GM12874 (cell line): ENCODE measurements at regions not wholly inside any gene's neighbourhood (a gene's known extent, or its start where the extent isn't known, plus 50 kb on each side); places are given as distances from the start of the nearest gene placed in this dataset.

ENCODE experiments used
- TF ChIP-seq, protein P1 (sequence below): IDR thresholded peaks from 2 replicates; pipeline ENCODE4 v1.5.1; 2011; ENCODE audit warnings: low read depth, mild to moderate bottlenecking, control low read depth, low read length, moderate library complexity; ENCODE audit not compliant: insufficient read depth

DNA sequence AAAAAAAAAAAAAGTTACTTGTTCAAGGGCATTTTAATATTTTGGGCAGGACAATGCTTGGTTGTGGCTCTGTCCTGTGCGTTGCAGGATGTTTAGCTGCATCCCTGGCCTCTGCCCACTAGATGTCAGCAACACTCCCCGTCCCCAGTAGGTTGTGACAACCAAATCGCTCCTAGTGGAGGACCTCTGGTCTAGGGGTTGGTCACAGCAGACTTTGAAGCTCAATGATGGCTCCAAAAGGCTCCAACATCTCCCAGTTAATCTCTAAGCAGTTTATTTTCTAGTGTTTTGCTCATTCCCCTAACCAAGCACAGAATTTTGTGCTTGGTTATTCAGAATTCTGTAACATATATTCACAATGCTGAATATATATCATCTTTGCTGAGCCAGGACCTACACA is 67.0 kb downstream of the CHRNA1 start:
- TF ChIP-seq, protein P1, sequence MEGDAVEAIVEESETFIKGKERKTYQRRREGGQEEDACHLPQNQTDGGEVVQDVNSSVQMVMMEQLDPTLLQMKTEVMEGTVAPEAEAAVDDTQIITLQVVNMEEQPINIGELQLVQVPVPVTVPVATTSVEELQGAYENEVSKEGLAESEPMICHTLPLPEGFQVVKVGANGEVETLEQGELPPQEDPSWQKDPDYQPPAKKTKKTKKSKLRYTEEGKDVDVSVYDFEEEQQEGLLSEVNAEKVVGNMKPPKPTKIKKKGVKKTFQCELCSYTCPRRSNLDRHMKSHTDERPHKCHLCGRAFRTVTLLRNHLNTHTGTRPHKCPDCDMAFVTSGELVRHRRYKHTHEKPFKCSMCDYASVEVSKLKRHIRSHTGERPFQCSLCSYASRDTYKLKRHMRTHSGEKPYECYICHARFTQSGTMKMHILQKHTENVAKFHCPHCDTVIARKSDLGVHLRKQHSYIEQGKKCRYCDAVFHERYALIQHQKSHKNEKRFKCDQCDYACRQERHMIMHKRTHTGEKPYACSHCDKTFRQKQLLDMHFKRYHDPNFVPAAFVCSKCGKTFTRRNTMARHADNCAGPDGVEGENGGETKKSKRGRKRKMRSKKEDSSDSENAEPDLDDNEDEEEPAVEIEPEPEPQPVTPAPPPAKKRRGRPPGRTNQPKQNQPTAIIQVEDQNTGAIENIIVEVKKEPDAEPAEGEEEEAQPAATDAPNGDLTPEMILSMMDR = peak; percentile 87

DNA sequence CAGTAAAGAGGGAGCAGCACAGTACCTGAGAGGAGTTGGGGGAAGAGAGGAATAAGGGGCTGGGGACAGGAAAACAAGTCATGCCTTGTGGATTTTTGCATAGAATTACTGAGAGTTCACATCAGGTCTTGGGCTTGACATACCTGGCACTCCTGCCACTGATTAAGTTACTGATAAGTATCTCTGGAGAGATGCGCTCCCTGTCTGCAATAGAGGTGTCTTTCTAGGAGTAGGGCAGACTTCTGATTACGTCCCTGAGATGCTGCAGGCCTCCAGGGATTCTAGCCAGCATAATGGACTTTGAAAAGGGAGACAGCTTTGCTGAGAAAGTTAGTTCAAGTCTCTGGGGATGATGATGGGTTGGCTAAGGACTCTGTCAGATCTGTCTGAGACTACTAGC is 69.4 kb downstream of the CHRNA1 start:
- TF ChIP-seq, protein P1 = no peak

DNA sequence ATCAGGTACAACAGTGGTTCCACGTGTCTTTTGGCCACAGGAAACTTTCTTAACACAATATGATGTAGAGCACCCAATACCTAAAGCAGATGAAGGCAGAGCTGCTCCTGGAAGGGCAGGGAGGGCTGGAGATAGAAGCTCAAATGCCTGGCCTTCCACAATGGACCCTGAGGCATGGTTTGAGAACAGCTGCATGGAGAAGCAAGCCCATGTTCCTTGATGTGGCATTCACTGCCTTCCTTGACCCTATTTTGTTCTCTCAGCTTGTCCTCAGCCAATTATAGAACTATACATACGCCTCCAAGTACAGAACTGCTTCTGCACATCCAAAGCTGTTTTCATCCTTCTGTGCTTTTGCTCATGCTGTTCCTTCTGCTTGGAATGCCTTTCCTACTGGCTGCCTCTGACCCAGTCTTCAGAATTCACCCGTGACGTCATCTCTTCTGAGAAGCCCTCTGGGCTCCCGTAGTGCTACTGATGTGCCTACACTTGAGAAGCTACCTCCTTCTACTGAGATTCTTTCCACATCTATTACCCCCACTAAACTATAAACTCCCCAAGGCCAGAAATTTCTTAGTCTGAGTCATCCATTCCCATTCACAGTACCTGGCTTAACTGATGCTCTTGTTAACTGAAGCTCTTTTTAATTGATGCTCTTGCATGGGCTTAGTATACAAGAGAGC is 69.9 kb downstream of the CHRNA1 start:
- TF ChIP-seq, protein P1 = no peak

DNA sequence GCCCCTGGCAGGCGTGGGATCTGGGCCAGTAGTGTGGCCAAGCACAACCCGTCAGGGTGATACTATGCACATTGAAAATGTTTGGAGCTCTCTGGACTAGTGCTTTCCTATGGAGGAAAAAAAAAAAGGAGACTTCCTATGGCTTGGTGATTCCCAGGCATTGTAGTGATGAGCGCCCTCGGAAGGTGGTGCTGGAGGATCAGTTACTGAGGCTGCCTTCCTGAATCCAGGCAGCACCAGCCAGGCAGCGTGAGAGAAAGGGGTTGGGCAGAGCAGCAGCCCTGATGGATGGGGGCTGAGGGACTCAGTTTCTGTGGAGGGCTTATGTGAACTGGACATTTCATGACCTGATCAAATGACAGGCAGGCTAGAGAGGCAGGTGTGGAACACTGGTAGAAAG is 70.9 kb downstream of the CHRNA1 start:
- TF ChIP-seq, protein P1 = no peak

DNA sequence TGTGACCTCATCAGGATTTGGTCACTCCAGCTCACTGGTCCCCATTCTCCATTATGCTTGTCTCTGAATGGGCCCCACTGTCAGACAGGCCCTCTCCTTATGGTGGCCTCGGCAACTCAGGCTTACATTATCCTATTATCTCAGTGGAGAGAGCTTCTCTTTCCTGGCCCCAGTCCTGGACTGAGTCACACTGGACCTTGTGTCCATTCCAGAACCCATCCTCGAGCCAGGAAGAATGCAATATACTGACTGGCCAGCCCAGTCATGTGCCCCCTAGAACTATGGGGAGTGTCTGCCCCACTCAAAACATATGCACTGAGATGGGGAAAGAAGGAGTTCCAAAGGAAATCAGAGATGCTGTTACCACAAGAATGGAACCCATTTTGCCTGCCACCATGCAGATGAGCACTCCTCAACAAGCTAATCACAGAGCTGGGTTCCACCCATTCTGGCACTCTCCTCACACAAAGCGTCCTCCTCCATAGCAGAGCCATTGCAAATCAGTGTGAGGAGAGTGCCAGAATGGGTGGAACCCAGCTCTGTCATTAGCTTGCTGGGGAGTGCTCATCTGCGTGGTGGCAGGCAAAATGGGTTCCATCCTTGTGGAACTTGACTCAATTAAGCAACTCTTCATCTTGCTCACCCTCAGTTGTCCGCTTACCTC is 71.9 kb downstream of the CHRNA1 start:
- TF ChIP-seq, protein P1 = no peak

DNA sequence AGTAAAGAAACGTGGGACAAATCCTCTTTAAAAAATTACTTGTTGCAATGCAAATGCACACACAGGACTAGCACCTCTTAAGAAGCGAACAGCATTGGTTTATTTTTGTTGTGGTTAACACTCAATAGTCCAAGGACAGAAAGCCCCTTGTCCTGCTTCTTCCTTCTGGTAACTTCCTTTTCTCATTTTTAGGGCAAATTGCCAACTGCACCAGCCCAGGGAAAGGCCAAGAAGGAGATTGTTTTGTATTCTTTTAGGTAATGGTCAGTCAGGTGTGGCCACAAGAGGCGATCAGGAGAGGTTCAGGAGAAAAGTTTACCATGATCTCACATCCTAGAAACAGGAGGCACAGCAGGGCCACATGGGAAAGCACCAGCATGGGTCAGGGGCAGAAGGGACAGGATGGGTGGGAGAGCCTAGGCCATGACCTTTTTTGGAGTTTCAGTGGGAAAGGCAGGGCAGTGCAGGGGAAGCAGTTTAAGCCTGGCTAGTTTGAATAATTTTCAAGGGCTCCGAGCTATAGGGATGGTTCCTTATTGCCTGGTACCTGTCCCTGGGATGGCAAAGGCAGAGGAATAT is 73.0 kb downstream of the CHRNA1 start:
- TF ChIP-seq, protein P1 = no peak

DNA sequence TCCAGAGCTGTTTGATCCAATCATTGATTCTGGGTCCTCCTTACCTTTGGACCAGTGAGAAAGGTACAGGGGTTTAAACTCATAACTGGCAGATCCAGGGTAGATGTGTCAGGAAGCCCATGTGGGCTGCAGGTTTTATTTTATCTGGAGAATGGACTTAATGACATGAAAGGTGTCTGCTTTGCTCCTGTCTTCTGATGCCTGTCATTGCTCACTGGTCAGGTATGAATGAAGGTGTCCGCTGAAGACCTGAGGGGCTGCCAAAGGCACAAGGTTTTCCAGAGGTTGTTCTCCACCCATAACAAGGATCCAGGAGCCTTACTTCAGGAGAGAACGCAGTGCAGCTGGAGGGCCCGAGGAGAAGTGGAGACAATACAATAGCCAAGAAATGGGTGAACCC is 74.2 kb downstream of the CHRNA1 start:
- TF ChIP-seq, protein P1 = no peak
